ENCODE measurements at regions not wholly inside any gene's neighbourhood (a gene's known extent, or its start where the extent isn't known, plus 50 kb on each side); places are given as distances from the start of the nearest gene placed in this dataset.

DNA sequence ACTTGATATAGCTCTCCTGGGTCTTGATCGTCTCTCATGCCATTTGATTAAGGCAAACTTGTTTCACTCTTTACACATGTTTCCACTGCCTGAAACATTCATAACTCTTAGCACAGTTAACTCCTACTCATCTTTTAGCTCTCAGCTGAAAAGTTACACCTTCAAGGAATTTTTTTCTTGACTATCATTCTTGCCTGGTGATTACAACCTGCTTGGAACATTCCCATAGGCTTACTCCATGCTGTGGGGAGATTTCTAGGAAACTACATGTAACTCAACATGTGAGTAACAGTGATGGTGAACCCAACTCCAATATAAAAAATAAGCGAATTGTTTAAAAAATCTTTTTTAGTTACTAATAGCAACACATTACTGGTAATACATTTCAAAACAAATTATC is 224.1 kb upstream of the MPDZ start:
- TF ChIP-seq, protein P1, sequence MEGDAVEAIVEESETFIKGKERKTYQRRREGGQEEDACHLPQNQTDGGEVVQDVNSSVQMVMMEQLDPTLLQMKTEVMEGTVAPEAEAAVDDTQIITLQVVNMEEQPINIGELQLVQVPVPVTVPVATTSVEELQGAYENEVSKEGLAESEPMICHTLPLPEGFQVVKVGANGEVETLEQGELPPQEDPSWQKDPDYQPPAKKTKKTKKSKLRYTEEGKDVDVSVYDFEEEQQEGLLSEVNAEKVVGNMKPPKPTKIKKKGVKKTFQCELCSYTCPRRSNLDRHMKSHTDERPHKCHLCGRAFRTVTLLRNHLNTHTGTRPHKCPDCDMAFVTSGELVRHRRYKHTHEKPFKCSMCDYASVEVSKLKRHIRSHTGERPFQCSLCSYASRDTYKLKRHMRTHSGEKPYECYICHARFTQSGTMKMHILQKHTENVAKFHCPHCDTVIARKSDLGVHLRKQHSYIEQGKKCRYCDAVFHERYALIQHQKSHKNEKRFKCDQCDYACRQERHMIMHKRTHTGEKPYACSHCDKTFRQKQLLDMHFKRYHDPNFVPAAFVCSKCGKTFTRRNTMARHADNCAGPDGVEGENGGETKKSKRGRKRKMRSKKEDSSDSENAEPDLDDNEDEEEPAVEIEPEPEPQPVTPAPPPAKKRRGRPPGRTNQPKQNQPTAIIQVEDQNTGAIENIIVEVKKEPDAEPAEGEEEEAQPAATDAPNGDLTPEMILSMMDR (IDR thresholded peaks at IDR 0.05), result no peak
- TF ChIP-seq POLR2A (IDR thresholded peaks at IDR 0.05) (no peak), EP300 (IDR thresholded peaks at IDR 0.05) (no peak)

Data from gastroesophageal sphincter (tissue), 3 donors.